ENCODE measurements at regions not wholly inside any gene's neighbourhood (a gene's known extent, or its start where the extent isn't known, plus 50 kb on each side); places are given as distances from the start of the nearest gene placed in this dataset.

DNA sequence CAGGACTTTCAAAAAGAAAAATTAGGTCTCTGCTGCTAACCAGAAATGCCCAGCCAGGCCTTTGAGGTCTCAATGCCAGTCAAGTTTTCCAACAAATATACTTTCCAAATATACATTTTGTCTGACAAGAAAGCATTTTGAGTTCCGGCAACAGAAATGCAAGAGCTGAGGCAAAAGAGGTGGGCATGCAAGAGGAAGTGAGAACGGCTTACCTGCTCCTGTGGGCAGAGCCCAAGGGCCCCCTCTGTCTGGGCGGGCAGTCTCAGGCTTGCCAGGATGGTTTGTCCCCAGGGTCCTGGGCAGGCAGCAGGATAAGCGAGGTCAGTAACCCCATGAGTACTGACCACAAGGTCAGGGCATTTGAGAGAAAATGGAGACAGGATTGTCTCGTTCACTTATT lies 136.1 kb upstream of the TOPAZ1 start:
- TF ChIP-seq EZH2phosphoT487 (IDR thresholded peaks at IDR 0.05; ENCODE audit: low read depth, severe bottlenecking, unreplicated experiment), result no peak
- TF ChIP-seq, protein P1, sequence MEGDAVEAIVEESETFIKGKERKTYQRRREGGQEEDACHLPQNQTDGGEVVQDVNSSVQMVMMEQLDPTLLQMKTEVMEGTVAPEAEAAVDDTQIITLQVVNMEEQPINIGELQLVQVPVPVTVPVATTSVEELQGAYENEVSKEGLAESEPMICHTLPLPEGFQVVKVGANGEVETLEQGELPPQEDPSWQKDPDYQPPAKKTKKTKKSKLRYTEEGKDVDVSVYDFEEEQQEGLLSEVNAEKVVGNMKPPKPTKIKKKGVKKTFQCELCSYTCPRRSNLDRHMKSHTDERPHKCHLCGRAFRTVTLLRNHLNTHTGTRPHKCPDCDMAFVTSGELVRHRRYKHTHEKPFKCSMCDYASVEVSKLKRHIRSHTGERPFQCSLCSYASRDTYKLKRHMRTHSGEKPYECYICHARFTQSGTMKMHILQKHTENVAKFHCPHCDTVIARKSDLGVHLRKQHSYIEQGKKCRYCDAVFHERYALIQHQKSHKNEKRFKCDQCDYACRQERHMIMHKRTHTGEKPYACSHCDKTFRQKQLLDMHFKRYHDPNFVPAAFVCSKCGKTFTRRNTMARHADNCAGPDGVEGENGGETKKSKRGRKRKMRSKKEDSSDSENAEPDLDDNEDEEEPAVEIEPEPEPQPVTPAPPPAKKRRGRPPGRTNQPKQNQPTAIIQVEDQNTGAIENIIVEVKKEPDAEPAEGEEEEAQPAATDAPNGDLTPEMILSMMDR (IDR thresholded peaks at IDR 0.05; ENCODE audit: poor library complexity), result no peak
- no peak for TF ChIP-seq EZH2 (IDR thresholded peaks at IDR 0.05; ENCODE audit: borderline replicate concordance)
- 94% methylated on average over 5 of the region's 5 CpGs for WGBS (ENCODE audit: low lambda C conversion rate, missing lambda C conversion rate)
- Histone ChIP-seq H3K4me1 (ENCODE audit: insufficient read depth) (peaks cover 22% of the 10 kb centered on the region), H2AFZ (no peak overlapping the region), H3K4me2 (no peak overlapping the region), H3K36me3 (replicated peaks; ENCODE audit: insufficient read depth, low read depth) (no peaks in the 10 kb centered on the region), H3K27me3 (no peaks in the 10 kb centered on the region), H3K79me2 (no peaks in the 10 kb centered on the region), H3K9me3 (ENCODE audit: low read depth) (no peaks in the 10 kb centered on the region), H3K9me2 (replicated peaks; ENCODE audit: insufficient read depth) (no peaks in the 10 kb centered on the region), H3K4me3 (no peak overlapping the region), H3K27ac (peak overlapping the region; percentile 73), H4K20me1 (ENCODE audit: insufficient read depth, poor library complexity, severe bottlenecking) (no peaks in the 10 kb centered on the region)
- no peak for DNase-seq (ENCODE audit: low spot score)

DNA sequence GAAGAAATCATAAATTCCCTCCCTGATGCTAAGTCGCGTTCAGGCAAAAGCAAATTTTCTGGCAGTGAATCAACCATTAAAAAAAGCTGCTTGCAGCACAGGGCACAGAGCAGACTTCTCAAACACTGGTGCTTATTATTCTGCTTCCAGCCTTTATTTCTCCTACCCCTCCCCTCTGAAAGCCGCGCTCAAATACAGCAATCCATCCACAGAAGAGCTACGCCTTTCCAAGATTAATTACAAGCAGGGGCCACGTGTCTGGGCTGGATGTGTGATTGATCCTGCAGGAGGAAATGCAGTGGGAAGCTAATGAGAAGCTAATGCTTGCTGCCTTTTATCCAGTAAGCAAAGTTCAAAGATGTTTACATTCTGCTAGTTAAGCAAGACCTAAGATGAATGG lies 134.9 kb upstream of the TOPAZ1 start:
- H3K4me2 ChIP-seq, result peak overlapping the region; percentile 20
- H3K4me1 ChIP-seq (ENCODE audit: insufficient read depth), result peaks cover 17% of the 10 kb centered on the region
- H3K9me2 ChIP-seq (replicated peaks; ENCODE audit: insufficient read depth), result no peaks in the 10 kb centered on the region
- H3K27me3 ChIP-seq, result no peaks in the 10 kb centered on the region
- H3K36me3 ChIP-seq (replicated peaks; ENCODE audit: insufficient read depth, low read depth), result no peaks in the 10 kb centered on the region
- H3K9me3 ChIP-seq (ENCODE audit: low read depth), result no peaks in the 10 kb centered on the region
- peak overlapping the region; percentile 4 for H3K27ac ChIP-seq
- H2AFZ ChIP-seq, result no peak overlapping the region
- no peak for DNase-seq (ENCODE audit: low spot score)
- 32% methylated on average over 6 of the region's 6 CpGs for WGBS (ENCODE audit: low lambda C conversion rate, missing lambda C conversion rate)
- no peak overlapping the region for H3K4me3 ChIP-seq
- no peaks in the 10 kb centered on the region for H3K79me2 ChIP-seq
- no peaks in the 10 kb centered on the region for H4K20me1 ChIP-seq (ENCODE audit: insufficient read depth, poor library complexity, severe bottlenecking)
- no peak for TF ChIP-seq EZH2 (IDR thresholded peaks at IDR 0.05; ENCODE audit: borderline replicate concordance)
- TF ChIP-seq, protein P1 (IDR thresholded peaks at IDR 0.05; ENCODE audit: poor library complexity), result no peak
- no peak for TF ChIP-seq EZH2phosphoT487 (IDR thresholded peaks at IDR 0.05; ENCODE audit: low read depth, severe bottlenecking, unreplicated experiment)

DNA sequence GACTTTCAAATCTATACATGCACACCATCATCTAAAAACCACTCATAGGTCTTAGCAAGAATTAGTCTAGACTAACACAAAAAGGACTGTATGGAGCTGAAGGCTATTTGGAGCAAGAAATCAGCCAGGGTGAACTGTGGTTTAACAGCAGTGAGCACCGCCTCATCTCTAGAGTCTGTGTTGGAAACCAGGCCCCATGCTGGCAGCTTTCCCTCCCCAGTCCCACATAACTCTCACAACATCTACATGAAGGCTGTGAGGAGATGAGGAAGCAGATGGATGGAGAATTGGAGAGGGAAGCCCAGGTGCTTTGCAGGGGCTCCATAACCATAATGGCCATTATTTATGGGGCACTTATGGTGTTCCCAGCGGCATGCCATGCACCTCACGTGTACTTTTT lies 133.2 kb upstream of the TOPAZ1 start:
- TF ChIP-seq EZH2phosphoT487 (IDR thresholded peaks at IDR 0.05; ENCODE audit: low read depth, severe bottlenecking, unreplicated experiment), result no peak
- TF ChIP-seq, protein P1 (IDR thresholded peaks at IDR 0.05; ENCODE audit: poor library complexity), result no peak
- TF ChIP-seq EZH2 (IDR thresholded peaks at IDR 0.05; ENCODE audit: borderline replicate concordance), result no peak
- Histone ChIP-seq H3K79me2 (no peaks in the 10 kb centered on the region), H3K4me2 (no peak overlapping the region), H3K27ac (no peak overlapping the region), H3K4me1 (ENCODE audit: insufficient read depth) (peaks cover 17% of the 10 kb centered on the region), H2AFZ (no peak overlapping the region), H3K4me3 (no peak overlapping the region), H4K20me1 (ENCODE audit: insufficient read depth, poor library complexity, severe bottlenecking) (no peaks in the 10 kb centered on the region), H3K9me2 (replicated peaks; ENCODE audit: insufficient read depth) (no peaks in the 10 kb centered on the region), H3K27me3 (no peaks in the 10 kb centered on the region), H3K36me3 (replicated peaks; ENCODE audit: insufficient read depth, low read depth) (no peaks in the 10 kb centered on the region), H3K9me3 (ENCODE audit: low read depth) (no peaks in the 10 kb centered on the region)
- 87% methylated on average over 3 of the region's 3 CpGs for WGBS (ENCODE audit: low lambda C conversion rate, missing lambda C conversion rate)
- no peak for DNase-seq (ENCODE audit: low spot score)

All from hepatocyte (in vitro differentiated cells).